Activated CD4-positive, alpha-beta memory T cell treated with anti-CD3 and anti-CD28 coated beads for 36 hours (primary cell): ENCODE measurements at regions not wholly inside any gene's neighbourhood (a gene's known extent, or its start where the extent isn't known, plus 50 kb on each side); places are given as distances from the start of the nearest gene placed in this dataset.
"Not testable (repeated sequence)": the region's sequence is repeated elsewhere in the genome, so short reads cannot be mapped to it uniquely, and the experiment has no call there.

ENCODE experiments used
- CTCF ChIA-PET: fragments of 350-600 bp; sonication (Branson Sonifier 250); formaldehyde crosslinking; loops from one replicate; lab custom pipeline; 2021; ENCODE audit warnings: antibody characterized with exemption, inconsistent platforms; lab: Charles Lee
- POLR2A ChIA-PET: fragments of 350-600 bp; sonication (Branson Sonifier 250); formaldehyde crosslinking; loops from one replicate; lab custom pipeline; 2021; ENCODE audit warnings: antibody characterized with exemption; lab: Charles Lee
- DNase-seq: peaks from one replicate; pipeline ENCODE4 v3.0.0-alpha.2; 2020
- H3K27ac Mint-ChIP-seq: one replicate; pipeline ENCODE4 v1.8.0; 2021; ENCODE audit warnings: mixed read lengths
- H3K27me3 Mint-ChIP-seq: one replicate; pipeline ENCODE4 v1.8.0; 2021; ENCODE audit warnings: mixed read lengths
- H3K36me3 Mint-ChIP-seq: one replicate; pipeline ENCODE4 v1.8.0; 2021; ENCODE audit warnings: mixed read lengths
- H3K4me1 Mint-ChIP-seq: one replicate; pipeline ENCODE4 v1.8.0; 2021; ENCODE audit warnings: low read depth, mixed read lengths
- H3K4me3 Mint-ChIP-seq: one replicate; pipeline ENCODE4 v1.8.0; 2021; ENCODE audit warnings: mild to moderate bottlenecking, mixed read lengths
- H3K9me3 Mint-ChIP-seq: one replicate; pipeline ENCODE4 v1.8.0; 2021; ENCODE audit warnings: mixed read lengths
- intact Hi-C: fragments of 100-400 bp; cut with micrococcal nuclease; formaldehyde crosslinking; loops from one replicate; pipeline ENCODE4 v1.15.1; 2023

DNA sequence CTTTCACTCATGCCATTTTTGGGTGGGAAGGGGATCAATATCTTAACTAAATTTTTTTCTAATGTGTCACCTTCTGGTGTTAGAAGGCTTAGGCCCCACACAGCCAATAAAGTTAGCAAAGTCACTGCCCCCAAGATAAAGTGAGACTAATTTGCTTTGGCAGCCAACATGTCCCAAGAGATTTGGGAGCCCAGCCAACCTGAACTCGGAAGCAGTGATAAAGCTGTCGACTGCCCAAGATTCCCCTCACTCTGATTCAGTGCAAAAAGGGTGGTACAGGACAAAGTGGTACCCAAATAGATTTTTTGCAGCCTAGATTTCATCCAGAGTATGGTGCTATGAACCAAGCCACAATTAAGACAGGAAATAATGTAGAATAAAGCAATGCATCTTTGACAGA, 572.5 kb upstream of the ARRDC3 start:
- Mint-ChIP-seq H3K4me1 (no peaks in the 10 kb centered on the region), H3K27me3 (no peaks in the 10 kb centered on the region), H3K36me3 (no peaks in the 10 kb centered on the region), H3K4me3 (no peak overlapping the region), H3K27ac (no peak overlapping the region), H3K9me3 (no peaks in the 10 kb centered on the region)
- ChIA-PET POLR2A (no interaction called here), CTCF (no interaction called here)
- DNase-seq, result no peak
- intact Hi-C loops, result no loop called here

DNA sequence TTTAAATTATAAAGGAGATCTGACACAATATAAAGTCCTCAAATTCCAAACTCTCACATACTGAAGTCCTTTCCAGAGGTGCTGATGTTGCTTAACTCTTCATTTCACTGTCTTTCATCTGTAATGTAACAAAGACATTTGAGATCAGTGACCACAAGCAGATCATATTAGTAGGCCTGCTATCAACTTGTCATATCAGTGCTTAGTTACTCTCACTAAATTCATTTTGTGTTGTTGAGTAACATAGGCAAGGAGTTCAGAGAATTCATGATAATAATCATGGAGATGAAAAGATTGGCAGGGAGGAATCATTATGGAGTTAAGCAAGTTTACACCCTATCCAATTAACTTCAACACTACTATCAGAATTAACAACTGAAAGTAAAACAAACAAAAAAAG, 571.0 kb upstream of the ARRDC3 start:
- Mint-ChIP-seq H3K27ac (no peak overlapping the region), H3K9me3 (no peaks in the 10 kb centered on the region), H3K4me3 (no peak overlapping the region), H3K27me3 (no peaks in the 10 kb centered on the region), H3K4me1 (no peaks in the 10 kb centered on the region), H3K36me3 (no peaks in the 10 kb centered on the region)
- POLR2A ChIA-PET, result no interaction called here
- intact Hi-C loops, result no loop called here
- DNase-seq, result no peak
- CTCF ChIA-PET, result no interaction called here

DNA sequence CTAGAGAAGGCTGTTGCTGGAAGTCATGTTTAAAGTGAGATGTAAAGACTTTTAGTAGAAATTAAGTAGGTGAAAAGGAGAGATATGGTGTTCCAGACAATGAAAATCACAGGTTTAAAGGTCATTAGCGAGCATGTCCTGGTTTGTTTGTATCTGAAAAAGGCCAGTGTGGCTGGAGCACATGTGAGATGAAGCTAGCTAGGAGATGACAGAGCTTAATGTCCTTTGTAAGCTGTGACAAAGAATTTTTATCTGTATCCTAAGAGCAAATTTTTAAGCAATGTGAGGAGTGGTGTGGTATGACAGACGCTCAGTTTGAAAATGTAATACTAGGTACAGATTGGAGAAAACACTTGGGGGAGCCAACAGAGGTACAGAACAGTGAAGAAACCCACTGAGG, 567.2 kb upstream of the ARRDC3 start:
- POLR2A ChIA-PET, result no interaction called here
- no peaks in the 10 kb centered on the region for H3K36me3 Mint-ChIP-seq
- intact Hi-C loops, result no loop called here
- no peaks in the 10 kb centered on the region for H3K9me3 Mint-ChIP-seq
- no peaks in the 10 kb centered on the region for H3K27me3 Mint-ChIP-seq
- H3K4me1 Mint-ChIP-seq, result no peaks in the 10 kb centered on the region
- H3K27ac Mint-ChIP-seq, result no peak overlapping the region
- DNase-seq, result no peak
- CTCF ChIA-PET, result no interaction called here
- no peak overlapping the region for H3K4me3 Mint-ChIP-seq

DNA sequence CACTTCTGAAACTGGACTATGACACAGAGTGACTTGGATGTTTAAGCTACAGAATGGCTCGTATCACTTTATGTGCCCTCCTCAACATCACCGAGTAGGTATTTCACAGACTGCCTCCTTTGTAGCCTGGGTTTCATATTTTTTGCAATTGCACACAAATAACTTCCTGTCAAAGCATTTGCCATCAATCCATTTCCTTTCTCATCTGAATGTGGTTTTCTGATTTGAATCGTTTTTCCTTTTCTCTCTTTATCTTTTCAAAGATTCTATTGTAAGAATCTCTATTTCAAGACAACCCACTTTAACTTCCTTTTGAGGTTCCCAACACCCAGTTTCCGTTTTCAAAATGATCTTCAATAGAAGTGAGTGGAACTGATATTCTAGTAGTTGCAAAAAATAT, 563.8 kb upstream of the ARRDC3 start:
- ChIA-PET POLR2A (no interaction called here), CTCF (no interaction called here)
- no peaks in the 10 kb centered on the region for H3K4me1 Mint-ChIP-seq
- peaks cover 2% of the 10 kb centered on the region for H3K9me3 Mint-ChIP-seq
- no peaks in the 10 kb centered on the region for H3K36me3 Mint-ChIP-seq
- intact Hi-C loops, result no loop called here
- H3K27ac Mint-ChIP-seq, result no peak overlapping the region
- DNase-seq, result no peak
- H3K4me3 Mint-ChIP-seq, result no peak overlapping the region
- no peaks in the 10 kb centered on the region for H3K27me3 Mint-ChIP-seq

DNA sequence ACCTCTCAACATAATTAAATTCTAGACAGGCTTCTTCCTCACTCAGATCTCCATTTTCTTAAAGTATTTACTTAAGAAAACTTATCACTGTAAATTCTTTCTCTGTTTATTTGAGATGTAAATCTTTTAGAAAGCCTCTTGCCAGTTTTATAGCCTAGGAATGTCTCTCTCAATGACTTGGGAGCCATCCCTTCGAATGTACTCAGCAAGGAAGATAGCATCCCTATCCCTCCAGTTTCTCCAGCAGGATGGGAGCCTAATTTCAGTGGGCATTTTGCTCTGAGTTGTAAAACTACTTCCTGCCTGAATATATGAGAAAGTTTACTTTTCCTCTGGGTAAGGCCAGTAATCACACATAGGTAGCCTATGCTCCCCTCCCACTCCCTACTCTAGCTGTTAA, 558.5 kb upstream of the ARRDC3 start:
- intact Hi-C loops, result no loop called here
- Mint-ChIP-seq H3K9me3 (peaks cover 5% of the 10 kb centered on the region), H3K4me3 (no peak overlapping the region), H3K27ac (no peak overlapping the region), H3K36me3 (no peaks in the 10 kb centered on the region), H3K27me3 (no peaks in the 10 kb centered on the region), H3K4me1 (no peaks in the 10 kb centered on the region)
- DNase-seq, result no peak
- ChIA-PET CTCF (no interaction called here), POLR2A (no interaction called here)

DNA sequence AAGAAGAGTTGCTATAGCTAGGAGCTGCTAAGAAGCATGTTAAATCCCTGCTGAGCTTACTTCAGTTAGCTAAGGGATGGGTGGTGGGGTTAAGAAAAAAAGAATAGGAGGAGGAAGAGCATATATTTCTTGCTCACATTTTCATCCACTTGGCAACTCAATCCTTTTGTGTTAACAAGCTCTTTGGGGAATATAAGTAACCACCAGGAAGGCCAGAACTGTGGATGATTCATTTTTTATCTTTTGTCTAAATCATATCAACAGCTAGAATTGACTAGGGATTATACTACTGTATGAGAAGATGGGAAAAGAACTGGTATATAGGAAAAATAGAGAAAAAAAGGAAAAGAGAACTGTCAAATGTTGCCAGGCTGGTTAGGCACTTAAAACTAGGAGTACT, 555.3 kb upstream of the ARRDC3 start:
- ChIA-PET CTCF (interaction anchor here (1.4 kb wide), 1 partner anchor 9 kb away, joined by 5 read pairs; no protein-coding TSS in a partner anchor), POLR2A (no interaction called here)
- no peak overlapping the region for H3K4me3 Mint-ChIP-seq
- no peaks in the 10 kb centered on the region for H3K4me1 Mint-ChIP-seq
- no peaks in the 10 kb centered on the region for H3K27me3 Mint-ChIP-seq
- intact Hi-C loops, result no loop called here
- H3K36me3 Mint-ChIP-seq, result no peaks in the 10 kb centered on the region
- H3K9me3 Mint-ChIP-seq, result peaks cover 3% of the 10 kb centered on the region
- DNase-seq, result no peak
- no peak overlapping the region for H3K27ac Mint-ChIP-seq

DNA sequence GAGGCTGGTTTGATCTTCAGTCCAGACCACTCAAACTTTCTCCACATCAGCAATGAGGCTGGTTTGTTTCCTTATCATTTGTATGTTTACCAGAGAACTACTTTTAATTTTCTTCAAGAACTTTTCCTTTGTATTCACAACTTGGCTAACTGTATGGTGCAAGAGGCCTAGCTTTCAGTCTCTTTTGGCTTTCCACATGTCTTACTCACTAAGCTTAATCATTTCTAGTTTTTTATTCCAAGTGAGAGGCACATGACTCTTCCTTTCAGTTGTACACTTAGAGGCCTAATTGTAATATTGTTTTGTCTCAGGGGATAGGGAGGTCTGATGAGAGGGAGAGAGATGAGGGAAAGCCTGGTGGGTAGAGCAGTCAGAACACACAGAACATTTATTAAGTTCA, 554.0 kb upstream of the ARRDC3 start:
- Mint-ChIP-seq H3K4me1 (no peaks in the 10 kb centered on the region), H3K36me3 (no peaks in the 10 kb centered on the region), H3K27me3 (no peaks in the 10 kb centered on the region), H3K27ac (no peak overlapping the region), H3K9me3 (peaks cover 3% of the 10 kb centered on the region), H3K4me3 (no peak overlapping the region)
- intact Hi-C loops, result no loop called here
- DNase-seq, result no peak
- CTCF ChIA-PET, result no interaction called here
- POLR2A ChIA-PET, result no interaction called here

DNA sequence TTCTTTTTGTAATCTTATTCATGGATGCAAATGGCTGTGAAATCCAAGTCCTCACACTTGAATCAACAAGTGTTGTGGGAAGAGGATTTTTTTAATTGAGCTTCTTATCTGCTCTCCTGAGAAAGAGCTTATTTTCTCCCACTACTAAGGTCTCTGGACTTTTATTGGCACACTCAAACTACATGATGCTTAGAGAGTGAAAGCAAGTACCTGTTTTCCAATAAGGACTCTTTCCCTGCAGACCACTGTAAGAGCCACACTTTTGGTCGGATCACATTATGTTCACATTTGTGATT, 546.4 kb upstream of the ARRDC3 start:
- H3K36me3 Mint-ChIP-seq, result no peaks in the 10 kb centered on the region

DNA sequence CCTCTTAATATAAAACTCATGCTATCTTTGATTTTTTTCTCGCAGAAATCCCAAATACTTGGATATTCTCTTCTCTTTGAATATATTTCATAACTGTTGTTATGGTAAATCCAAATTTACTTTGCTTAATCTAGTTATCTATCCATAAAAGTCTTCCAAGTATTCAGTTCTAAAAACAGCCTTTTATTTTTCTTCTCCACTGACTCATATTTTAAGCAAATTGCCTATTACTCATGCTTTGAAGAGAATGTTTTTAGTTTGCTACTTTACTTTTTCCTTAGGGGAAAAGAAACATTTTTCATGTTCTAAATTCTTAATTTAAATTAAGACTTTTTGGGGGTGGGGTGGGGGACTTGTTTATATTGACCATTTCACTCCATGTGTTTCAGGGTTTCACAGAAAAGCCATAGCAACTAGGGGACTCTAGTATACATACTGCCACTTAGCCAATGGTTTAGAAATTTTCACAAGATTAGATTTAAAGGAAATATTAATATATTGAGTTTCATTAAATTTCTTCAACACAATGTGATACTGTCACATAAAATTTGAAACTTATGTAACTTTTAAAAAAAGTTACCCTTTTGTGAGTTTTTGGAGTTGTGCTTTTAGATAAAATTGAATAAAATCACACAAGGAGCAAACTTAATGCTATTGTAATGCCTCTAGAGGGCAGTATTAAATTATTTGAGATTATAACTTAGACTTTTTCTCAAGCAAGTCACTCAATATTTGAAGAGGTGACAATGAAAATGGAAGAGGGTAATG, 545.8 kb upstream of the ARRDC3 start:
- no peaks in the 10 kb centered on the region for H3K4me1 Mint-ChIP-seq
- CTCF ChIA-PET, result interaction anchor here (0.6 to 1.2 kb wide), 4 partner anchors 9 to 1439 kb away, joined by 3 to 5 read pairs (median 4); no protein-coding TSS in a partner anchor
- no peak overlapping the region for H3K27ac Mint-ChIP-seq
- H3K9me3 Mint-ChIP-seq, result no peaks in the 10 kb centered on the region
- intact Hi-C loops, result loop anchor here (5.0 kb wide), 2 partner anchors 427 to 1873 kb away; no protein-coding TSS in a partner anchor
- no peak for DNase-seq
- POLR2A ChIA-PET, result no interaction called here
- no peaks in the 10 kb centered on the region for H3K27me3 Mint-ChIP-seq
- no peak overlapping the region for H3K4me3 Mint-ChIP-seq
- no peaks in the 10 kb centered on the region for H3K36me3 Mint-ChIP-seq

More for the DNA sequence above, 546.4 kb upstream of the ARRDC3 start:
- no peaks in the 10 kb centered on the region for H3K4me1 Mint-ChIP-seq
- H3K9me3 Mint-ChIP-seq, result no peaks in the 10 kb centered on the region
- DNase-seq, result no peak
- ChIA-PET POLR2A (no interaction called here), CTCF (interaction anchor here (0.6 to 1.2 kb wide), 3 partner anchors 9 to 287 kb away, joined by 3 to 5 read pairs (median 5); no protein-coding TSS in a partner anchor)
- no peak overlapping the region for H3K27ac Mint-ChIP-seq
- no peaks in the 10 kb centered on the region for H3K27me3 Mint-ChIP-seq
- intact Hi-C loops, result loop anchor here (5.0 kb wide), 2 partner anchors 427 to 1873 kb away; no protein-coding TSS in a partner anchor
- no peak overlapping the region for H3K4me3 Mint-ChIP-seq

DNA sequence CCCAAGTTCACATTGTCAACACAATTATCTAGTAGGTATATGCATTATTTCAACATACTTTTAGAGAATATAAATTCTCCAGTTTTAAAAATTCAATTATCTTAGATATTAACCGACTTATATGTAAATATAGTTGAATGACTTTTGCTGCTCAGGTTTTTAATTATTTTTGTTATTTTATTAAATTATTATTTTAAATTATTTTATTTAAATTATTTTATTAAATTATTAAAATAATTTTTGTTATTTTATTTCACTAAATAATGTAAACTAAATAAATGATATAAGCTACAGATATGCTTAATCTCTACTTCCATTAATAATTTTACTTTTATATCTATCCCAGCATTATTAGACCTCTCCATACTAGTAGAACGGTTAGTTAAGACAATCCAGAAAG, 544.3 kb upstream of the ARRDC3 start:
- intact Hi-C loops, result loop anchor here (5.0 kb wide), 2 partner anchors 425 to 1875 kb away; no protein-coding TSS in a partner anchor
- ChIA-PET POLR2A (no interaction called here), CTCF (no interaction called here)
- no peak for DNase-seq
- Mint-ChIP-seq H3K4me3 (no peak overlapping the region), H3K36me3 (no peaks in the 10 kb centered on the region), H3K27ac (no peak overlapping the region), H3K4me1 (no peaks in the 10 kb centered on the region), H3K27me3 (no peaks in the 10 kb centered on the region), H3K9me3 (no peaks in the 10 kb centered on the region)

DNA sequence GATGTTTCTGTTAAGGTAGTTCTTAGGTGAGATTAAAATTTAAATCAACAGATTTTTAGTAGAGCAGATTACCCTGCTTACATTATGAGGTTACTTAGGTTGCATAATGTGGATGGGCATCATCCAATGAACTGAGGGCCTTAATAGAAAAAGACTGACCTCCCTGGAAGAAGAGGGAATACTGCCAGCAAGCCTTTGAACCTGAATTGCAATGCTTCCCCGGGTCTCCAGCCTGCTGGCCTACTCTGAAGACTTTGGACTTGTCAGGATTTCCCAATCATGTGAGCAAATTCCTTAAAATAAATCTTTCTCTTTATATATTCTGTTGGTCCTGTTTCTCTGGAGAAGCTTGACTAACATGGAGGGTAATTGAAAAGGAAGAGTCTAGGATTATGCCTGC, 542.1 kb upstream of the ARRDC3 start:
- intact Hi-C loops, result loop anchor here (5.0 kb wide), 2 partner anchors 423 to 1877 kb away; no protein-coding TSS in a partner anchor
- H3K27me3 Mint-ChIP-seq, result no peaks in the 10 kb centered on the region
- H3K9me3 Mint-ChIP-seq, result no peaks in the 10 kb centered on the region
- ChIA-PET CTCF (no interaction called here), POLR2A (no interaction called here)
- DNase-seq, result no peak
- no peak overlapping the region for H3K4me3 Mint-ChIP-seq
- no peaks in the 10 kb centered on the region for H3K36me3 Mint-ChIP-seq
- H3K27ac Mint-ChIP-seq, result no peak overlapping the region
- H3K4me1 Mint-ChIP-seq, result no peaks in the 10 kb centered on the region

DNA sequence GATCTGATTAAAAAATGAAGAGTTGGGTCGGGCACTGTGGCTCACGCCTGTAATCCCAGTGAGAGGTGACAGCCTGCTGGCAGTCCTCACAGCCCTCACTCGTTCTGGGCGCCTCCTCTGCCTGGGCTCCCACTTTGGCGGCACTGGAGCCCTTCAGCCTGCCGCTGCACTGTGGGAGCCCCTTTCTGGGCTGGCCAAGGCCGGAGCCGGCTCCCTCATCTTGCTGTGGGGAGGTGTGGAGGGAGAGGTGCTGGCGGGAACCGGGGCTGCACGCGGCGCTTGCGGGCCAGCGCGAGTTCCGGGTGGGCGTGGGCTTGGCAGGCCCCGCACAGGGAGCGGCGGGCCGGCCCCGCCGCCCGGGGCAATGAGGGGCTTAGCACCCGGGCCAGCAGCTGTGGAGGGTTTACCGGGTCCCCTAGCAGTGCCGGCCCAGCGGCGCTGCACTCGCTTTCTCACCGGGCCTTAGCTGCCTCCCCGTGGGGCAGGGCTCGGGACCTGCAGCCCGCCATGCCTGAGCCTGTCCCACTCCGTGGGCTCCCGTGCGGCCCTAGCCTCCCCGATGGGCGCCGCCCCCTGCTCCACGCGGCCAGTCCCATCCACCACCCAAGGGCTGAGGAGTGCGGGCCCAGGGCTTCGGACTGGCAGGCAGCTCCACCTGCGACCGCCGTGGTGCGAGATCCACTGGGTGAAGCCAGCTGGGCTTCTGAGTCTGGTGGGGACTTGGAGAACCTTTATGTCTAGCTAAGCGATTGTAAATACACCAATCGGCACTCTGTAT, 534.1 kb upstream of the ARRDC3 start:
- H3K4me3 Mint-ChIP-seq, intact Hi-C loops, H3K27ac Mint-ChIP-seq, H3K9me3 Mint-ChIP-seq, H3K27me3 Mint-ChIP-seq, CTCF ChIA-PET, DNase-seq, H3K36me3 Mint-ChIP-seq, H3K4me1 Mint-ChIP-seq, POLR2A ChIA-PET: not testable (repeated sequence)
